ENCODE measurements at regions not wholly inside any gene's neighbourhood (a gene's known extent, or its start where the extent isn't known, plus 50 kb on each side); places are given as distances from the start of the nearest gene placed in this dataset.

GRCh38 chr10:33388382-33388781 is 53.9 kb upstream of the NRP1 start:
- Histone ChIP-seq H3T11ph (ENCODE audit: low read length) (no peak overlapping the region), H3K79me2 (ENCODE audit: insufficient read depth, low read length) (no peaks in the 10 kb centered on the region), H3K23me2 (ENCODE audit: insufficient read length, low read depth, low read length, poor library complexity, severe bottlenecking) (no peaks in the 10 kb centered on the region), H2BK120ac (ENCODE audit: low read depth, low read length, poor library complexity, severe bottlenecking) (no peak overlapping the region), H3K14ac (ENCODE audit: insufficient read depth, low read length) (no peak overlapping the region), H3K27ac (ENCODE audit: insufficient read length, low read depth, low read length) (no peak overlapping the region), H3K56ac (ENCODE audit: insufficient read length, low read depth, low read length) (no peak overlapping the region), H2BK5ac (ENCODE audit: insufficient read length, low read length) (no peak overlapping the region), H2BK12ac (ENCODE audit: insufficient read length, low read depth, low read length) (no peak overlapping the region), H4K8ac (replicated peaks; ENCODE audit: insufficient read length, low read depth, low read length) (no peak overlapping the region), H3K79me1 (ENCODE audit: insufficient read depth, low read depth, low read length, poor library complexity, severe bottlenecking) (no peaks in the 10 kb centered on the region), H3K9me3 (ENCODE audit: control insufficient read depth, low read depth, low read length) (no peaks in the 10 kb centered on the region), H3K18ac (ENCODE audit: insufficient read length, low read depth, low read length) (no peak overlapping the region), H4K91ac (ENCODE audit: insufficient read length, low read depth, low read length) (no peak overlapping the region), H4K20me1 (ENCODE audit: control insufficient read depth, insufficient read depth, insufficient read length) (no peaks in the 10 kb centered on the region), H3K23ac (ENCODE audit: insufficient read length, low read depth, low read length) (no peak overlapping the region), H2AK5ac (ENCODE audit: insufficient read length, low read length) (no peak overlapping the region), H3K4ac (ENCODE audit: low read depth, low read length) (no peak overlapping the region), H2AFZ (ENCODE audit: low read length) (no peak overlapping the region), H3K4me2 (ENCODE audit: insufficient read depth, insufficient read length, low read length) (no peak overlapping the region), H3K27me3 (ENCODE audit: insufficient read depth, low read length) (no peaks in the 10 kb centered on the region), H2BK20ac (ENCODE audit: low read depth, low read length, poor library complexity, severe bottlenecking) (no peak overlapping the region), H2BK15ac (ENCODE audit: low read depth, low read length) (no peak overlapping the region), H4K5ac (ENCODE audit: insufficient read length, low read depth, low read length) (no peak overlapping the region), H3K9ac (ENCODE audit: extremely low read depth, insufficient read length, low read length) (no peak overlapping the region), H3K4me1 (ENCODE audit: insufficient read depth, low read length) (no peaks in the 10 kb centered on the region)
- H3K9me3 Mint-ChIP-seq = no peaks in the 10 kb centered on the region
- WGBS (ENCODE audit: extremely low coverage, insufficient read length, low lambda C conversion rate) = no CpG with 5 or more reads among the region's 1 CpG
- no peaks in the 10 kb centered on the region for H3K27me3 Mint-ChIP-seq (ENCODE audit: low read depth)
- H3K4me3 Mint-ChIP-seq = no peak overlapping the region
- no peaks in the 10 kb centered on the region for H3K36me3 Mint-ChIP-seq (ENCODE audit: insufficient read depth in 1 of 3, low read depth in 3 of 3)
- H3K4me1 Mint-ChIP-seq = peaks cover 6 to 9% of the 10 kb centered on the region in 2 experiments; a peak in 2 of 4 replicates
- no peak for DNase-seq
- no peak overlapping the region for H3K27ac Mint-ChIP-seq
- TF ChIP-seq CTCF (conservative IDR thresholded peaks at IDR 0.05) = no peak

Measured in H9 (cell line).